GM19452 (cell line): ENCODE measurements at regions not wholly inside any gene's neighbourhood (a gene's known extent, or its start where the extent isn't known, plus 50 kb on each side); places are given as distances from the start of the nearest gene placed in this dataset.
"Not testable (repeated sequence)": the region's sequence is repeated elsewhere in the genome, so short reads cannot be mapped to it uniquely, and the experiment has no call there.

Experiments used
- ATAC-seq: cut with Tn5 transposase; IDR thresholded peaks from one replicate; pipeline ENCODE4 v1.9.1; 2021; ENCODE audit not compliant: unreplicated experiment

GRCh38 chr7:20839196-20839735, 52.6 kb upstream of the SP8 start:
- no peak for ATAC-seq

- ATAC-seq, result no peak
Observed at GRCh38 chr7:20839987-20840386, 53.3 kb upstream of the SP8 start.

- no peak for ATAC-seq
Observed at GRCh38 chr7:20846791-20847190, 60.1 kb upstream of the SP8 start.

- no peak for ATAC-seq
Observed at GRCh38 chr7:20858951-20859350, 72.3 kb upstream of the SP8 start.

- ATAC-seq, result no peak
Observed at GRCh38 chr7:20861468-20861867, 74.8 kb upstream of the SP8 start.

- no peak for ATAC-seq
Observed at GRCh38 chr7:20862554-20862953, 75.9 kb upstream of the SP8 start.

GRCh38 chr7:20864221-20864620, 77.5 kb upstream of the SP8 start:
- no peak for ATAC-seq

- no peak for ATAC-seq
Observed at GRCh38 chr7:20865684-20866083, 79.0 kb upstream of the SP8 start.

- no peak for ATAC-seq
Observed at GRCh38 chr7:20870977-20871376, 84.3 kb upstream of the SP8 start.

- ATAC-seq, result no peak
Observed at GRCh38 chr7:20892776-20893175, 106.1 kb upstream of the SP8 start.

- ATAC-seq, result no peak
Observed at GRCh38 chr7:20894806-20895205, 108.1 kb upstream of the SP8 start.

GRCh38 chr7:20895563-20895962, 108.9 kb upstream of the SP8 start:
- no peak for ATAC-seq

GRCh38 chr7:20896996-20897395, 110.3 kb upstream of the SP8 start:
- ATAC-seq, result no peak

- no peak for ATAC-seq
Observed at GRCh38 chr7:20906801-20907453, 120.2 kb upstream of the SP8 start.

GRCh38 chr7:20911081-20911480, 124.4 kb upstream of the SP8 start:
- no peak for ATAC-seq

- ATAC-seq, result no peak
Observed at GRCh38 chr7:20913853-20914252, 127.2 kb upstream of the SP8 start.

GRCh38 chr7:20916311-20916710, 129.6 kb upstream of the SP8 start:
- no peak for ATAC-seq

- ATAC-seq, result no peak
Observed at GRCh38 chr7:20917603-20918002, 130.9 kb upstream of the SP8 start.

GRCh38 chr7:20918156-20918555, 131.5 kb upstream of the SP8 start:
- no peak for ATAC-seq

- ATAC-seq, result not testable (repeated sequence)
Observed at GRCh38 chr7:20927178-20927577, 140.5 kb upstream of the SP8 start.

- no peak for ATAC-seq
Observed at GRCh38 chr7:20927976-20928375, 141.3 kb upstream of the SP8 start.

- ATAC-seq, result no peak
Observed at GRCh38 chr7:20929199-20929598, 142.5 kb upstream of the SP8 start.

GRCh38 chr7:20931739-20932138, 145.1 kb upstream of the SP8 start:
- no peak for ATAC-seq
